Keratinocyte (primary cell): ENCODE measurements at regions not wholly inside any gene's neighbourhood (a gene's known extent, or its start where the extent isn't known, plus 50 kb on each side); places are given as distances from the start of the nearest gene placed in this dataset.

Experiments
- DNase-seq: peaks from one replicate; pipeline ENCODE4 v3.0.0-alpha.2; 2011; ENCODE audit warnings: low read depth, missing footprints, low spot score
- FAIRE-seq: peaks from 2 replicates; lab custom pipeline; 2011; peaks lifted over from hg19 to GRCh38; lab: Jason Lieb, UNC
- H2AFZ ChIP-seq: 2 replicates; pipeline ENCODE4 v1.6.0; 2012; ENCODE audit warnings: low read length, control low read depth, inconsistent platforms; ENCODE audit not compliant: control insufficient read depth
- H3K27ac ChIP-seq: 2 replicates; pipeline ENCODE4 v1.5.1; 2011; ENCODE audit warnings: low read length; ENCODE audit not compliant: control insufficient read depth, insufficient read depth
- H3K27me3 ChIP-seq: 3 replicates; pipeline ENCODE4 v1.6.0; 2011; ENCODE audit warnings: low read length; ENCODE audit not compliant: control insufficient read depth, insufficient read depth; ENCODE audit errors: extremely low read depth
- H3K36me3 ChIP-seq, 2 experiments: 2 replicates in 1 of 2; 3 replicates in 1 of 2; pipeline ENCODE4 v1.5.1; 2011; ENCODE audit warnings: low read length in 2 of 2, mild to moderate bottlenecking in 1 of 2; ENCODE audit not compliant: control insufficient read depth in 2 of 2, insufficient read depth in 2 of 2; ENCODE audit errors: extremely low read depth in 1 of 2
- H3K4me1 ChIP-seq: 3 replicates; pipeline ENCODE4 v1.5.1; 2011; ENCODE audit warnings: low read length; ENCODE audit not compliant: control insufficient read depth, insufficient read depth; ENCODE audit errors: extremely low read depth
- H3K4me2 ChIP-seq: 3 replicates; pipeline ENCODE4 v1.6.0; 2011; ENCODE audit warnings: low read depth, low read length; ENCODE audit not compliant: control insufficient read depth, insufficient read depth; ENCODE audit errors: extremely low read depth
- H3K4me3 ChIP-seq, 3 experiments: fragments of 200-600 bp in 1 of 3; sonication (generic) in 1 of 3; 2 replicates in 2 of 3; 3 replicates in 1 of 3; pipeline ENCODE4 v1.5.1; 2011 to 2016; ENCODE audit warnings: low read length in 3 of 3, mild to moderate bottlenecking in 3 of 3, control low read depth in 2 of 3, inconsistent platforms in 1 of 3, low read depth in 1 of 3, mixed read lengths in 1 of 3, mixed run types in 1 of 3, moderate library complexity in 1 of 3; ENCODE audit not compliant: control insufficient read depth in 2 of 3, insufficient read depth in 2 of 3; ENCODE audit errors: extremely low read depth in 1 of 3
- H3K79me2 ChIP-seq: 2 replicates; pipeline ENCODE4 v1.6.0; 2012; ENCODE audit warnings: low read length; ENCODE audit not compliant: control insufficient read depth, insufficient read depth
- H3K9ac ChIP-seq: 3 replicates; pipeline ENCODE4 v1.6.0; 2011; ENCODE audit warnings: low read length; ENCODE audit not compliant: control insufficient read depth, insufficient read depth; ENCODE audit errors: extremely low read depth
- H3K9me1 ChIP-seq: 3 replicates; pipeline ENCODE4 v1.6.0; 2011; ENCODE audit warnings: low read length; ENCODE audit not compliant: control insufficient read depth, insufficient read depth; ENCODE audit errors: extremely low read depth
- H3K9me3 ChIP-seq: 2 replicates; pipeline ENCODE4 v1.5.1; 2012; ENCODE audit warnings: low read depth, low read length; ENCODE audit not compliant: control insufficient read depth
- H4K20me1 ChIP-seq: 3 replicates; pipeline ENCODE4 v1.6.0; 2011; ENCODE audit warnings: low read length; ENCODE audit not compliant: control insufficient read depth, insufficient read depth; ENCODE audit errors: extremely low read depth
- EZH2 ChIP-seq: IDR thresholded peaks from one replicate; pipeline ENCODE4 v1.6.1; 2012; ENCODE audit warnings: inconsistent platforms, mild to moderate bottlenecking, low read length, moderate library complexity
- dilution Hi-C: fragments of 300-500 bp; cut with MboI; formaldehyde crosslinking; loops from one replicate; pipeline ENCODE4 v1.7.0; 2020; ENCODE audit warnings: low sequenced_read_pairs; ENCODE audit not compliant: extremely low pct_ligation_motif_present
- TF ChIP-seq, protein P1 (sequence below), 3 experiments: IDR thresholded peaks in 1 of 3; conservative IDR thresholded peaks in 1 of 3; optimal IDR thresholded peaks in 1 of 3; 2 replicates in 2 of 3; 3 replicates in 1 of 3; pipeline versions ENCODE3 to v1.5.1; 2011; ENCODE audit warnings: low read length in 3 of 3, mild to moderate bottlenecking in 3 of 3, moderate library complexity in 2 of 3, control low read depth in 1 of 3, inconsistent platforms in 1 of 3; ENCODE audit not compliant: insufficient read depth in 2 of 3; ENCODE audit errors: extremely low read depth in 1 of 3

DNA sequence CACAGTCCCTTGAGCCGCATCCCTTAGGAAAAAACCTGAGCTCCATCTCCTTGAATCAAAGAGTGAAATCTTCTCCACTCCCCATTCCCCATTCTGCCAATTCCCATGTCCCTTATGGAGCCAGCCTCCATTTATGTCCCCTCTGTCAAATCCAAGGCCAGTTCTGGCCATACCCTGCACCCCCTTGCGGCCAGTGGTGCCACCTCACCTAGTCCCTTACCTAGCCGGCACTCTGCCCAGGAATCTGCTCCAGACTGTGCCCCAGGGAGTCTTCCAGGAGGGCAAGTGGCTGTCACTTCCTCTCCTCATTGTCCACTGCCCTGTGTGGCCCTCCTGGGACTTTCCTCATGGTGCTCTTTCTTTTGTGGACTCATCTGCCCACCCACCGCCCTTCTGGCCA is 195.4 kb upstream of the RMP24 start:
- Histone ChIP-seq H4K20me1 (no peaks in the 10 kb centered on the region), H3K27me3 (peaks cover 3% of the 10 kb centered on the region), H3K27ac (no peak overlapping the region), H2AFZ (no peak overlapping the region), H3K9ac (no peak overlapping the region), H3K4me1 (no peaks in the 10 kb centered on the region), H3K36me3 (no peaks in the 10 kb centered on the region), H3K9me3 (no peaks in the 10 kb centered on the region), H3K9me1 (no peaks in the 10 kb centered on the region), H3K4me3 (no peak overlapping the region), H3K79me2 (no peaks in the 10 kb centered on the region), H3K4me2 (no peak overlapping the region)
- dilution Hi-C loops: no loop called here
- DNase-seq (no peak), FAIRE-seq (no peak)
- TF ChIP-seq, protein P1, sequence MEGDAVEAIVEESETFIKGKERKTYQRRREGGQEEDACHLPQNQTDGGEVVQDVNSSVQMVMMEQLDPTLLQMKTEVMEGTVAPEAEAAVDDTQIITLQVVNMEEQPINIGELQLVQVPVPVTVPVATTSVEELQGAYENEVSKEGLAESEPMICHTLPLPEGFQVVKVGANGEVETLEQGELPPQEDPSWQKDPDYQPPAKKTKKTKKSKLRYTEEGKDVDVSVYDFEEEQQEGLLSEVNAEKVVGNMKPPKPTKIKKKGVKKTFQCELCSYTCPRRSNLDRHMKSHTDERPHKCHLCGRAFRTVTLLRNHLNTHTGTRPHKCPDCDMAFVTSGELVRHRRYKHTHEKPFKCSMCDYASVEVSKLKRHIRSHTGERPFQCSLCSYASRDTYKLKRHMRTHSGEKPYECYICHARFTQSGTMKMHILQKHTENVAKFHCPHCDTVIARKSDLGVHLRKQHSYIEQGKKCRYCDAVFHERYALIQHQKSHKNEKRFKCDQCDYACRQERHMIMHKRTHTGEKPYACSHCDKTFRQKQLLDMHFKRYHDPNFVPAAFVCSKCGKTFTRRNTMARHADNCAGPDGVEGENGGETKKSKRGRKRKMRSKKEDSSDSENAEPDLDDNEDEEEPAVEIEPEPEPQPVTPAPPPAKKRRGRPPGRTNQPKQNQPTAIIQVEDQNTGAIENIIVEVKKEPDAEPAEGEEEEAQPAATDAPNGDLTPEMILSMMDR (optimal IDR thresholded peaks at IDR 0.05 in 1 of 3, IDR thresholded peaks at IDR 0.05 in 1 of 3, conservative IDR thresholded peaks at IDR 0.05 in 1 of 3; ENCODE audit: extremely low read depth in 1 of 3, insufficient read depth in 2 of 3, low read length in 3 of 3): no peak
- no peak for TF ChIP-seq EZH2

DNA sequence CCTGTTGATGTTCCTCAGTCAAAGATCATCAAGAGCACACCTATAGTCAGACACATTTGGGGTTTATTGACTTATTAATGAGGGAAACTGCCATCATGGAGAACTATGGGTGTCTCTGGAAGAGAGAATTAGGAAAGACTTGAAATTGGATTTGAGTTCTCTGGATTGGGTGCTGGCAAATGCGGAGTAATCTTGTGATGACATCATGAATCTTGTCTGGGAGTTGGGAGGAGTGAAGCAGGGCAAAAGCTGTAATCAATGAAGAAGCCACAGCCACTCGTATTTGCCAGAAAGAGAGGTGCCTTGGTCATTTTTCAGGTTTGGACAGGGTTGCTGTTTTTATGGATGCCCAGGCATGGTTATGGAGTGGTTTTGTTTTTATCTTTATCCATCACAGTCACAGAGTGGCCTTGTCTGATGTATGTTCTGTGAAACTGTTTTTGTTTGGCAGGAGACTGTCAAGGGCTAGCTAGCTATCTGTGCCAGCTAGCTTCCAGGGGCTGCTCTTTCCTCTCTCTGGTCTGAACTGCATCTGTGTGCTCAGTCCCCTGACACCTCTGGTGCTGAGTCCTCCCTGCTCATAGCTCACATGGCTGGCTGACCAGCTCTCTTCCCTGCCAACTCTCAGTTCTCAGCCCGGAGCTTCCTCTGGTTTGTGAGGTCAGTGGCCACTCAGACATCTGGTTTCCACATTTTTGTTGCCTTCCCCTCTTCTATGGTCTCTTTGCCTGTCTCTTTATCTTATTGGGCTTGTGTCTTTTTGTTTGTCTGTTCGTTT is 193.4 kb upstream of the RMP24 start:
- FAIRE-seq: no peak

More for the DNA sequence above, 193.4 kb upstream of the RMP24 start:
- Histone ChIP-seq H3K36me3 (no peaks in the 10 kb centered on the region), H3K9ac (no peak overlapping the region), H3K27me3 (peaks cover 3% of the 10 kb centered on the region), H3K9me1 (no peaks in the 10 kb centered on the region), H3K9me3 (no peaks in the 10 kb centered on the region), H3K27ac (no peak overlapping the region), H3K4me1 (no peaks in the 10 kb centered on the region), H3K4me2 (no peak overlapping the region), H3K79me2 (no peaks in the 10 kb centered on the region), H2AFZ (no peak overlapping the region), H3K4me3 (no peak overlapping the region), H4K20me1 (no peaks in the 10 kb centered on the region)
- no peak for TF ChIP-seq EZH2
- TF ChIP-seq, protein P1 (optimal IDR thresholded peaks at IDR 0.05 in 1 of 3, IDR thresholded peaks at IDR 0.05 in 1 of 3, conservative IDR thresholded peaks at IDR 0.05 in 1 of 3; ENCODE audit: extremely low read depth in 1 of 3, insufficient read depth in 2 of 3, low read length in 3 of 3): no peak
- dilution Hi-C loops: no loop called here
- no peak for DNase-seq
